Caco-2 (cell line): ENCODE measurements at regions not wholly inside any gene's neighbourhood (a gene's known extent, or its start where the extent isn't known, plus 50 kb on each side); places are given as distances from the start of the nearest gene placed in this dataset.

Source experiments
- BruUV-seq: library from RNA; stranded (reverse); fragments of 400-500 nt; replicated peaks from 2 replicates; lab custom pipeline; 2021; lab: Mats Ljungman, UMichigan
- CTCF ChIA-PET: fragments of 300-600 bp; sonication (Branson Sonifier 250); formaldehyde crosslinking; loops from one replicate; lab custom pipeline; 2022; ENCODE audit warnings: antibody characterized with exemption; lab: Charles Lee
- POLR2A ChIA-PET: fragments of 300-600 bp; sonication (Branson Sonifier 250); formaldehyde crosslinking; loops from one replicate; lab custom pipeline; 2022; ENCODE audit warnings: antibody characterized with exemption; lab: Charles Lee
- DNase-seq, 2 experiments: peaks; one replicate each; pipeline versions ENCODE4 v3.0.0 to v3.0.0-alpha.2; 2020 to 2022
- H3K27me3 ChIP-seq: replicated peaks from 2 replicates; pipeline ENCODE4 v1.6.0; 2011; ENCODE audit warnings: low read length; ENCODE audit not compliant: control insufficient read depth, insufficient read depth
- H3K36me3 ChIP-seq: 2 replicates; pipeline ENCODE4 v1.5.1; 2011; ENCODE audit warnings: low read length; ENCODE audit not compliant: control insufficient read depth, insufficient read depth
- H3K4me1 ChIP-seq: fragments of 250-450 bp; sonication (Bioruptor Pico); 2 replicates; pipeline ENCODE4 v1.5.1; 2020; ENCODE audit warnings: mild to moderate bottlenecking
- H3K4me3 ChIP-seq: 2 replicates; pipeline ENCODE4 v1.5.1; 2011; ENCODE audit warnings: low read depth, mild to moderate bottlenecking, control low read depth, low read length
- H3K9me3 ChIP-seq: fragments of 250-450 bp; sonication (Bioruptor Pico); 2 replicates; pipeline ENCODE4 v1.5.1; 2020; ENCODE audit warnings: mild to moderate bottlenecking, moderate library complexity
- H3K27ac Mint-ChIP-seq: one replicate; pipeline ENCODE4 v1.8.0; 2022; ENCODE audit warnings: mixed read lengths; ENCODE audit not compliant: unreplicated experiment
- H3K27me3 Mint-ChIP-seq: one replicate; pipeline ENCODE4 v1.8.0; 2022; ENCODE audit warnings: mixed read lengths; ENCODE audit not compliant: insufficient read depth, unreplicated experiment
- H3K36me3 Mint-ChIP-seq: one replicate; pipeline ENCODE4 v1.8.0; 2022; ENCODE audit warnings: mild to moderate bottlenecking, mixed read lengths; ENCODE audit not compliant: insufficient read depth, unreplicated experiment
- H3K4me1 Mint-ChIP-seq: one replicate; pipeline ENCODE4 v1.8.0; 2022; ENCODE audit warnings: low read depth, mixed read lengths; ENCODE audit not compliant: unreplicated experiment
- H3K4me3 Mint-ChIP-seq: one replicate; pipeline ENCODE4 v1.8.0; 2022; ENCODE audit warnings: mild to moderate bottlenecking, moderate library complexity, mixed read lengths; ENCODE audit not compliant: unreplicated experiment
- H3K9me3 Mint-ChIP-seq: one replicate; pipeline ENCODE4 v1.8.0; 2022; ENCODE audit warnings: mixed read lengths; ENCODE audit not compliant: unreplicated experiment
- CTCF ChIP-seq, 2 experiments: fragments of 200-600 bp in 1 of 2; IDR thresholded peaks; 1 replicate in 1 of 2; 2 replicates in 1 of 2; pipeline versions ENCODE4 v1.5.1 to v1.8.0; 2011 to 2022; ENCODE audit warnings: antibody characterized with exemption in 1 of 2, control low read depth in 1 of 2, inconsistent platforms in 1 of 2, low read depth in 1 of 2, low read length in 1 of 2, mild to moderate bottlenecking in 1 of 2, moderate library complexity in 1 of 2; ENCODE audit not compliant: insufficient read depth in 1 of 2, severe bottlenecking in 1 of 2, unreplicated experiment in 1 of 2
- intact Hi-C: fragments of 100-400 bp; cut with micrococcal nuclease; formaldehyde crosslinking; loops from one replicate; pipeline ENCODE4 v1.10.0; 2022; ENCODE audit not compliant: unreplicated experiment

GRCh38 chr14:22040781-22041125 is 367.1 kb upstream of the OR4E1 start:
- no peaks in the 10 kb centered on the region for H3K36me3 Mint-ChIP-seq
- Histone ChIP-seq H3K27me3 (no peaks in the 10 kb centered on the region), H3K4me3 (no peak overlapping the region), H3K36me3 (no peaks in the 10 kb centered on the region), H3K4me1 (no peaks in the 10 kb centered on the region), H3K9me3 (no peaks in the 10 kb centered on the region)
- CTCF ChIA-PET = no interaction called here
- H3K9me3 Mint-ChIP-seq = no peaks in the 10 kb centered on the region
- DNase-seq = no peak
- no peak for TF ChIP-seq CTCF (IDR thresholded peaks at IDR 0.05; ENCODE audit: insufficient read depth in 1 of 2, low read depth in 1 of 2, low read length in 1 of 2, severe bottlenecking in 1 of 2, unreplicated experiment in 1 of 2)
- H3K4me3 Mint-ChIP-seq = no peak overlapping the region
- no TSS peak for BruUV-seq
- no peaks in the 10 kb centered on the region for H3K4me1 Mint-ChIP-seq
- H3K27me3 Mint-ChIP-seq = peaks cover 5% of the 10 kb centered on the region
- intact Hi-C loops = no loop called here
- no peak overlapping the region for H3K27ac Mint-ChIP-seq
- POLR2A ChIA-PET = no interaction called here

- intact Hi-C loops = no loop called here
- Histone ChIP-seq H3K4me3 (no peak overlapping the region), H3K9me3 (no peaks in the 10 kb centered on the region), H3K36me3 (no peaks in the 10 kb centered on the region), H3K4me1 (no peaks in the 10 kb centered on the region), H3K27me3 (no peaks in the 10 kb centered on the region)
- Mint-ChIP-seq H3K27me3 (peaks cover 5% of the 10 kb centered on the region), H3K27ac (no peak overlapping the region), H3K4me3 (no peak overlapping the region), H3K4me1 (no peaks in the 10 kb centered on the region), H3K36me3 (no peaks in the 10 kb centered on the region), H3K9me3 (no peaks in the 10 kb centered on the region)
- DNase-seq = no peak
- ChIA-PET CTCF (interaction anchor here (1.0 kb wide), 1 partner anchor 43 kb away, joined by 3 read pairs; no protein-coding TSS in a partner anchor), POLR2A (no interaction called here)
- BruUV-seq = no TSS peak
- peak; percentile 54 to 63 for TF ChIP-seq CTCF (IDR thresholded peaks at IDR 0.05; ENCODE audit: insufficient read depth in 1 of 2, low read depth in 1 of 2, low read length in 1 of 2, severe bottlenecking in 1 of 2, unreplicated experiment in 1 of 2)
Measured at GRCh38 chr14:22039938-22040780, 366.5 kb upstream of the OR4E1 start.

GRCh38 chr14:22036541-22037239 is 363.1 kb upstream of the OR4E1 start:
- Histone ChIP-seq H3K9me3 (no peaks in the 10 kb centered on the region), H3K36me3 (no peaks in the 10 kb centered on the region), H3K4me3 (no peak overlapping the region), H3K27me3 (no peaks in the 10 kb centered on the region), H3K4me1 (no peaks in the 10 kb centered on the region)
- intact Hi-C loops = no loop called here
- TF ChIP-seq CTCF (IDR thresholded peaks at IDR 0.05; ENCODE audit: insufficient read depth in 1 of 2, low read depth in 1 of 2, low read length in 1 of 2, severe bottlenecking in 1 of 2, unreplicated experiment in 1 of 2) = no peak
- no peak for DNase-seq
- BruUV-seq = no TSS peak
- H3K27ac Mint-ChIP-seq = no peak overlapping the region
- ChIA-PET POLR2A (no interaction called here), CTCF (interaction anchor here (1.3 kb wide), 1 partner anchor 64 kb away, joined by 3 read pairs; no protein-coding TSS in a partner anchor)
- no peaks in the 10 kb centered on the region for H3K36me3 Mint-ChIP-seq
- H3K4me3 Mint-ChIP-seq = no peak overlapping the region
- no peaks in the 10 kb centered on the region for H3K4me1 Mint-ChIP-seq
- peaks cover 8% of the 10 kb centered on the region for H3K27me3 Mint-ChIP-seq
- H3K9me3 Mint-ChIP-seq = no peaks in the 10 kb centered on the region
